H9 (cell line): ENCODE measurements at regions not wholly inside any gene's neighbourhood (a gene's known extent, or its start where the extent isn't known, plus 50 kb on each side); places are given as distances from the start of the nearest gene placed in this dataset.

Source experiments
- DNase-seq: peaks from one replicate; pipeline ENCODE4 v3.0.0-alpha.2; 2017
- H2AFZ ChIP-seq: one replicate; pipeline ENCODE4 v1.6.1; 2013; ENCODE audit warnings: mild to moderate bottlenecking, low read length, control low read depth, moderate library complexity
- H2AK5ac ChIP-seq: 2 replicates; pipeline ENCODE4 v1.6.1; 2013; ENCODE audit warnings: low read length, control low read depth, mixed read lengths; ENCODE audit not compliant: insufficient read length
- H2BK120ac ChIP-seq: one replicate; pipeline ENCODE4 v1.6.1; 2013; ENCODE audit warnings: low read depth, mild to moderate bottlenecking, low read length, control low read depth, inconsistent platforms; ENCODE audit not compliant: poor library complexity, severe bottlenecking
- H2BK12ac ChIP-seq: 2 replicates; pipeline ENCODE4 v1.6.1; 2013; ENCODE audit warnings: low read length, control low read depth, mixed read lengths, low read depth; ENCODE audit not compliant: insufficient read length
- H2BK15ac ChIP-seq: 2 replicates; pipeline ENCODE4 v1.6.1; 2013; ENCODE audit warnings: low read depth, low read length, control low read depth
- H2BK20ac ChIP-seq: one replicate; pipeline ENCODE4 v1.6.1; 2013; ENCODE audit warnings: low read depth, mild to moderate bottlenecking, low read length, control low read depth, inconsistent platforms; ENCODE audit not compliant: poor library complexity, severe bottlenecking
- H2BK5ac ChIP-seq: 2 replicates; pipeline ENCODE4 v1.6.1; 2013; ENCODE audit warnings: low read length, control low read depth, mixed read lengths; ENCODE audit not compliant: insufficient read length
- H3K14ac ChIP-seq: 2 replicates; pipeline ENCODE4 v1.6.1; 2013; ENCODE audit warnings: low read length, control low read depth; ENCODE audit not compliant: insufficient read depth
- H3K18ac ChIP-seq: 2 replicates; pipeline ENCODE4 v1.6.1; 2013; ENCODE audit warnings: low read depth, mild to moderate bottlenecking, mixed read lengths, low read length, control low read depth; ENCODE audit not compliant: insufficient read length
- H3K23ac ChIP-seq: 2 replicates; pipeline ENCODE4 v1.6.1; 2013; ENCODE audit warnings: low read length, control low read depth, mixed read lengths, low read depth; ENCODE audit not compliant: insufficient read length
- H3K23me2 ChIP-seq: 2 replicates; pipeline ENCODE4 v1.6.1; 2013; ENCODE audit warnings: low read depth, mild to moderate bottlenecking, mixed read lengths, low read length, control low read depth; ENCODE audit not compliant: insufficient read length, poor library complexity, severe bottlenecking
- H3K27ac ChIP-seq: 2 replicates; pipeline ENCODE4 v1.5.1; 2013; ENCODE audit warnings: low read length, control low read depth, mixed read lengths, low read depth; ENCODE audit not compliant: insufficient read length
- H3K27me3 ChIP-seq: 2 replicates; pipeline ENCODE4 v1.6.1; 2013; ENCODE audit warnings: low read length, control low read depth, inconsistent platforms; ENCODE audit not compliant: insufficient read depth
- H3K4ac ChIP-seq: 2 replicates; pipeline ENCODE4 v1.6.1; 2013; ENCODE audit warnings: low read depth, mild to moderate bottlenecking, control low read depth, inconsistent platforms, low read length, moderate library complexity
- H3K4me1 ChIP-seq: 2 replicates; pipeline ENCODE4 v1.6.1; 2013; ENCODE audit warnings: low read length, control low read depth, inconsistent platforms; ENCODE audit not compliant: insufficient read depth
- H3K4me2 ChIP-seq: 2 replicates; pipeline ENCODE4 v1.6.1; 2013; ENCODE audit warnings: low read length, control low read depth, mixed read lengths; ENCODE audit not compliant: insufficient read length, insufficient read depth
- H3K56ac ChIP-seq: 2 replicates; pipeline ENCODE4 v1.6.1; 2013; ENCODE audit warnings: low read depth, mild to moderate bottlenecking, mixed read lengths, low read length, control low read depth; ENCODE audit not compliant: insufficient read length
- H3K79me1 ChIP-seq: 2 replicates; pipeline ENCODE4 v1.6.1; 2013; ENCODE audit warnings: low read depth, mild to moderate bottlenecking, moderate library complexity, low read length, control low read depth, inconsistent platforms; ENCODE audit not compliant: insufficient read depth, poor library complexity, severe bottlenecking
- H3K79me2 ChIP-seq: 2 replicates; pipeline ENCODE4 v1.6.1; 2013; ENCODE audit warnings: low read length, control low read depth, inconsistent platforms; ENCODE audit not compliant: insufficient read depth
- H3K9ac ChIP-seq: 2 replicates; pipeline ENCODE4 v1.6.1; 2013; ENCODE audit warnings: low read length, control low read depth, mixed read lengths; ENCODE audit not compliant: insufficient read length; ENCODE audit errors: extremely low read depth
- H3K9me3 ChIP-seq: one replicate; pipeline ENCODE4 v1.6.1; 2013; ENCODE audit warnings: low read depth, low read length, inconsistent platforms; ENCODE audit not compliant: control insufficient read depth
- H3T11ph ChIP-seq: one replicate; pipeline ENCODE4 v1.6.1; 2013; ENCODE audit warnings: mild to moderate bottlenecking, low read length, control low read depth, inconsistent platforms
- H4K20me1 ChIP-seq: one replicate; pipeline ENCODE4 v1.6.1; 2013; ENCODE audit not compliant: control insufficient read depth, insufficient read length, insufficient read depth
- H4K5ac ChIP-seq: 2 replicates; pipeline ENCODE4 v1.6.1; 2013; ENCODE audit warnings: low read depth, mild to moderate bottlenecking, mixed read lengths, low read length, control low read depth; ENCODE audit not compliant: insufficient read length
- H4K8ac ChIP-seq: replicated peaks from 2 replicates; pipeline ENCODE4 v1.6.1; 2013; ENCODE audit warnings: low read length, control low read depth, mixed read lengths, low read depth; ENCODE audit not compliant: insufficient read length
- H4K91ac ChIP-seq: 2 replicates; pipeline ENCODE4 v1.6.1; 2013; ENCODE audit warnings: low read depth, mild to moderate bottlenecking, moderate library complexity, mixed read lengths, low read length, control low read depth; ENCODE audit not compliant: insufficient read length
- H3K27ac Mint-ChIP-seq, 3 experiments: 2 replicates in 2 of 3; 3 replicates in 1 of 3; pipeline ENCODE4 v1.8.0; 2020 to 2021; ENCODE audit warnings: mixed read lengths in 3 of 3, mild to moderate bottlenecking in 1 of 3, moderate library complexity in 1 of 3
- H3K27me3 Mint-ChIP-seq: 2 replicates; pipeline ENCODE4 v1.8.0; 2021; ENCODE audit warnings: low read depth, mild to moderate bottlenecking, moderate library complexity, mixed read lengths
- H3K36me3 Mint-ChIP-seq, 3 experiments: 2 replicates in 2 of 3; 3 replicates in 1 of 3; pipeline ENCODE4 v1.8.0; 2020 to 2021; ENCODE audit warnings: low read depth in 3 of 3, mixed read lengths in 3 of 3; ENCODE audit not compliant: insufficient read depth in 1 of 3
- H3K4me1 Mint-ChIP-seq, 2 experiments: 2 replicates each; pipeline ENCODE4 v1.8.0; 2020; ENCODE audit warnings: mixed read lengths in 2 of 2
- H3K4me3 Mint-ChIP-seq, 2 experiments: 2 replicates in 1 of 2; 3 replicates in 1 of 2; pipeline ENCODE4 v1.8.0; 2020 to 2021; ENCODE audit warnings: mild to moderate bottlenecking in 2 of 2, mixed read lengths in 2 of 2, moderate library complexity in 1 of 2
- H3K9me3 Mint-ChIP-seq, 2 experiments: 2 replicates in 1 of 2; 3 replicates in 1 of 2; pipeline ENCODE4 v1.8.0; 2020; ENCODE audit warnings: mild to moderate bottlenecking in 2 of 2, mixed read lengths in 2 of 2, moderate library complexity in 1 of 2
- WGBS: extraction: QIAGEN DNeasy Blood & Tissue Kit; methylation state at CpG from one replicate; pipeline ENCODE4 v1.1.7; 2013; ENCODE audit warnings: missing lambda C conversion rate, low lambda C conversion rate, mixed read lengths; ENCODE audit not compliant: insufficient read length; ENCODE audit errors: extremely low coverage; 5-methylcytosine and 5-hydroxymethylcytosine counted together
- TF ChIP-seq, protein P1 (sequence below): fragments of 200-600 bp; sonication (generic); conservative IDR thresholded peaks from 3 replicates; pipeline ENCODE4 v1.8.0; 2021; ENCODE audit warnings: antibody characterized with exemption, mild to moderate bottlenecking

DNA sequence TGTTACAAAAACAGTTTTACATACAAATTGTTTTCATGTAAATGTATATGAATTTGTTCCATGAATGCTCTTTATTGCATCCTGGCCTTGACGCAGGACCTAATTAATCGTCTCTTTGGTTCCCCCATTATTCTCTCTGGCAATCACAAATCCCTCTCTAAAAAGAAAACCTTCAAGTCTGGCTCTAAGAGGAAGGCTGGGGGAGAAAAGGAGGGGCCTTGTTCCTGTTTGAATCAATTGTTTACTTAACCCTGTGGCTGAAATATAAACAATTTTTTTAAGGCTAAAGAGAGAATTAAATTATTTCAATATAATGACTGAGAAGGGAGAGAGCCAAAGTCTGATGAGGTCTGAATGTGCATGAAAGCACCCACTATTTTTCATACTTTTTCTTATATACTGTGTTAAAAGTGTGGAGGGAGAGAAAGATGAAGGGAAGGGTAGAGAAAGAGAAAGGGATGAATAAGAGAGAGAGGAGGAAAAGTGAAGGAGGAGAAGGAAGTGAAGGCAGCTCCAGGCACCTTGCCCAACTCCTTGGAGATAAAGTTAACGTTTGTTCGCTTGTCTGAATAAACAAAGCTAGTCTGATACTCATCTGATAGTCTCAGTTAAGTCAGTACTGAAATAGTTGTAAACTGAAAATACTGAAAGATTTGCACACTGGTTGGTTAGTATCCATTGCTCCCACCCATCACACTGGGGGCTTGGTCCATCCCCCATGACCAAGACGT is 116.4 kb upstream of the SPDL1 start:
- Histone ChIP-seq H3K18ac (no peak overlapping the region), H3K27ac (no peak overlapping the region), H2BK15ac (no peak overlapping the region), H2AFZ (no peak overlapping the region), H4K20me1 (peaks cover 2% of the 10 kb centered on the region), H4K8ac (no peak overlapping the region), H3T11ph (no peak overlapping the region), H2AK5ac (no peak overlapping the region), H3K79me2 (no peaks in the 10 kb centered on the region), H4K91ac (no peak overlapping the region), H3K23ac (no peak overlapping the region), H2BK20ac (no peak overlapping the region), H3K4me1 (no peaks in the 10 kb centered on the region), H3K27me3 (peaks cover 5% of the 10 kb centered on the region; the same call in 1 of the 2 replicates), H3K14ac (no peak overlapping the region), H3K4me2 (no peak overlapping the region), H3K4ac (no peak overlapping the region), H3K79me1 (no peaks in the 10 kb centered on the region), H3K23me2 (no peaks in the 10 kb centered on the region), H2BK120ac (no peak overlapping the region), H3K9ac (no peak overlapping the region), H4K5ac (no peak overlapping the region), H3K56ac (no peak overlapping the region), H2BK5ac (no peak overlapping the region), H2BK12ac (no peak overlapping the region), H3K9me3 (no peaks in the 10 kb centered on the region)
- H3K9me3 Mint-ChIP-seq: no peaks in the 10 kb centered on the region; a peak in 1 of 5 replicates
- no peak overlapping the region for H3K27ac Mint-ChIP-seq
- peaks cover 1% of the 10 kb centered on the region; the same call in 1 of the 2 replicates for H3K27me3 Mint-ChIP-seq
- no peak overlapping the region for H3K4me3 Mint-ChIP-seq
- H3K4me1 Mint-ChIP-seq: peaks cover 10 to 11% of the 10 kb centered on the region in 2 experiments
- TF ChIP-seq, protein P1, sequence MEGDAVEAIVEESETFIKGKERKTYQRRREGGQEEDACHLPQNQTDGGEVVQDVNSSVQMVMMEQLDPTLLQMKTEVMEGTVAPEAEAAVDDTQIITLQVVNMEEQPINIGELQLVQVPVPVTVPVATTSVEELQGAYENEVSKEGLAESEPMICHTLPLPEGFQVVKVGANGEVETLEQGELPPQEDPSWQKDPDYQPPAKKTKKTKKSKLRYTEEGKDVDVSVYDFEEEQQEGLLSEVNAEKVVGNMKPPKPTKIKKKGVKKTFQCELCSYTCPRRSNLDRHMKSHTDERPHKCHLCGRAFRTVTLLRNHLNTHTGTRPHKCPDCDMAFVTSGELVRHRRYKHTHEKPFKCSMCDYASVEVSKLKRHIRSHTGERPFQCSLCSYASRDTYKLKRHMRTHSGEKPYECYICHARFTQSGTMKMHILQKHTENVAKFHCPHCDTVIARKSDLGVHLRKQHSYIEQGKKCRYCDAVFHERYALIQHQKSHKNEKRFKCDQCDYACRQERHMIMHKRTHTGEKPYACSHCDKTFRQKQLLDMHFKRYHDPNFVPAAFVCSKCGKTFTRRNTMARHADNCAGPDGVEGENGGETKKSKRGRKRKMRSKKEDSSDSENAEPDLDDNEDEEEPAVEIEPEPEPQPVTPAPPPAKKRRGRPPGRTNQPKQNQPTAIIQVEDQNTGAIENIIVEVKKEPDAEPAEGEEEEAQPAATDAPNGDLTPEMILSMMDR: no peak
- no peak for DNase-seq
- WGBS: no CpG with 5 or more reads among the region's 5 CpGs
- no peaks in the 10 kb centered on the region; a peak in 1 of 7 replicates for H3K36me3 Mint-ChIP-seq
